IgD-negative memory B cell (primary cell): ENCODE measurements at regions not wholly inside any gene's neighbourhood (a gene's known extent, or its start where the extent isn't known, plus 50 kb on each side); places are given as distances from the start of the nearest gene placed in this dataset.

Experiments
- H3K27ac Mint-ChIP-seq, 3 donors: one replicate each; pipeline ENCODE4 v1.8.0; 2020 to 2022; ENCODE audit warnings: mild to moderate bottlenecking in 3 of 3, mixed read lengths in 3 of 3, moderate library complexity in 1 of 3
- H3K27me3 Mint-ChIP-seq: one replicate; pipeline ENCODE4 v1.8.0; 2021; ENCODE audit warnings: mixed read lengths
- H3K36me3 Mint-ChIP-seq: one replicate; pipeline ENCODE4 v1.8.0; 2020; ENCODE audit warnings: mild to moderate bottlenecking, mixed read lengths
- H3K4me1 Mint-ChIP-seq, 3 donors: one replicate each; pipeline ENCODE4 v1.8.0; 2020 to 2022; ENCODE audit warnings: mixed read lengths in 3 of 3, mild to moderate bottlenecking in 1 of 3
- H3K4me3 Mint-ChIP-seq, 4 donors: one replicate each; pipeline ENCODE4 v1.8.0; 2020 to 2022; ENCODE audit warnings: mild to moderate bottlenecking in 4 of 4, mixed read lengths in 4 of 4, moderate library complexity in 3 of 4
- H3K9me3 Mint-ChIP-seq, 3 donors: one replicate each; pipeline ENCODE4 v1.8.0; 2020 to 2021; ENCODE audit warnings: mixed read lengths in 3 of 3, mild to moderate bottlenecking in 1 of 3

DNA sequence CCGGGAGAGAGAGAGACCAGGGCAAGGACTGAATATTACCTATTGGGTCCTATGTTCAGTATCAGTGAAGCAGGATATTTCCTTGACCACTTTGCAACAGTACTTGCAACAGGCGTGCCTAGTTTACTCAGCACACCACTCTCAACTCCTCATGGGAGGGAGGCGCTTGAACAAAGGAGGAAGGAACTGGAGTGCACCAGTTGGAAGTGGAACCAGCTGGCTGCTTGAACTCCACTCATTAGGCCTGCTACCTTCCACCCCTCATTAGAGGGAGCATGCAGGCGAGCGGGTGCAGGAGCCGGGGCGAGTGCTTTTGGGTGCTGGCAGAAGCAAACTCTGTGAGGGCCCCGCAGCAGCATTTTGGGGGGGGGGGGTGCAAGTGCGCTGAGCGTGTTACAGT is 1369.6 kb upstream of the RAG2 start:
- peaks cover 2 to 14% (median 12%) of the 10 kb centered on the region in 3 donors for H3K9me3 Mint-ChIP-seq
- peaks cover 0 to 1% (median 0%) of the 10 kb centered on the region in 3 donors for H3K4me1 Mint-ChIP-seq
- no peaks in the 10 kb centered on the region for H3K27me3 Mint-ChIP-seq
- no peak overlapping the region for H3K4me3 Mint-ChIP-seq
- no peak overlapping the region for H3K27ac Mint-ChIP-seq
- no peaks in the 10 kb centered on the region for H3K36me3 Mint-ChIP-seq

GRCh38 chr11:37963440-37963839 is 1365.4 kb upstream of the RAG2 start:
- H3K9me3 Mint-ChIP-seq, result peaks cover 3 to 12% (median 9%) of the 10 kb centered on the region in 3 donors
- no peak overlapping the region for H3K27ac Mint-ChIP-seq
- H3K4me1 Mint-ChIP-seq, result no peaks in the 10 kb centered on the region
- no peaks in the 10 kb centered on the region for H3K36me3 Mint-ChIP-seq
- no peak overlapping the region for H3K4me3 Mint-ChIP-seq
- no peaks in the 10 kb centered on the region for H3K27me3 Mint-ChIP-seq

- Mint-ChIP-seq H3K36me3 (no peaks in the 10 kb centered on the region), H3K4me1 (no peaks in the 10 kb centered on the region), H3K27ac (no peak overlapping the region), H3K27me3 (no peaks in the 10 kb centered on the region), H3K4me3 (no peak overlapping the region), H3K9me3 (peaks cover 3 to 12% (median 6%) of the 10 kb centered on the region in 3 donors)
These were observed 1359.7 kb upstream of the RAG2 start for GRCh38 chr11:37957717-37958116.

- no peak overlapping the region for H3K27ac Mint-ChIP-seq
These were observed 1354.0 kb upstream of the RAG2 start for GRCh38 chr11:37951996-37952395.

GRCh38 chr11:37948258-37948657 is 1350.2 kb upstream of the RAG2 start:
- Mint-ChIP-seq H3K27me3 (no peaks in the 10 kb centered on the region), H3K27ac (no peak overlapping the region), H3K9me3 (peaks cover 2 to 19% (median 9%) of the 10 kb centered on the region in 3 donors), H3K4me3 (no peak overlapping the region), H3K4me1 (no peaks in the 10 kb centered on the region), H3K36me3 (no peaks in the 10 kb centered on the region)

More at GRCh38 chr11:37951996-37952395, 1354.0 kb upstream of the RAG2 start:
- Mint-ChIP-seq H3K27me3 (no peaks in the 10 kb centered on the region), H3K36me3 (no peaks in the 10 kb centered on the region), H3K4me1 (no peaks in the 10 kb centered on the region), H3K9me3 (peaks cover 0 to 9% (median 5%) of the 10 kb centered on the region in 3 donors), H3K4me3 (no peak overlapping the region)

DNA sequence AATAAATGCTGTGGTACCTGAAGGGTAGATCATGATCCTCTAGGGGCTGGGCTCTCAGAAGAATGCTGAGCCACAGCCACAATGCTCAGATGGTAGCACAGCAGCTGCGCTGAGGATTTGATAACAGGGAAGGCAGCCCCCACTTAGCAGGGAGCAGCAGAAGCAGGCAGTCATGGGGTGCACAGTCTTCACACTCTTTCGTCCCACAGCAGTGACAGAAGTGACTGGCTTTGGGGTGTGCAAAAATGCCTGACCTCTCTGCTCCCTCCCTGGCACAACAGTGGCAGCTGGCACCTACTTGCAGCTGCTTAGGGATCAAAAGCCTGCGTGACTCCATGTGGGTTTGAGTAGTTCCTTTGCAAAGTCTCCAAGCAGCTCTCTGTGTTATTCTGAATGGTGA is 1349.8 kb upstream of the RAG2 start:
- Mint-ChIP-seq H3K4me1 (no peaks in the 10 kb centered on the region), H3K27ac (no peak overlapping the region), H3K9me3 (peaks cover 2 to 19% (median 9%) of the 10 kb centered on the region in 3 donors), H3K36me3 (no peaks in the 10 kb centered on the region), H3K27me3 (no peaks in the 10 kb centered on the region), H3K4me3 (no peak overlapping the region)

DNA sequence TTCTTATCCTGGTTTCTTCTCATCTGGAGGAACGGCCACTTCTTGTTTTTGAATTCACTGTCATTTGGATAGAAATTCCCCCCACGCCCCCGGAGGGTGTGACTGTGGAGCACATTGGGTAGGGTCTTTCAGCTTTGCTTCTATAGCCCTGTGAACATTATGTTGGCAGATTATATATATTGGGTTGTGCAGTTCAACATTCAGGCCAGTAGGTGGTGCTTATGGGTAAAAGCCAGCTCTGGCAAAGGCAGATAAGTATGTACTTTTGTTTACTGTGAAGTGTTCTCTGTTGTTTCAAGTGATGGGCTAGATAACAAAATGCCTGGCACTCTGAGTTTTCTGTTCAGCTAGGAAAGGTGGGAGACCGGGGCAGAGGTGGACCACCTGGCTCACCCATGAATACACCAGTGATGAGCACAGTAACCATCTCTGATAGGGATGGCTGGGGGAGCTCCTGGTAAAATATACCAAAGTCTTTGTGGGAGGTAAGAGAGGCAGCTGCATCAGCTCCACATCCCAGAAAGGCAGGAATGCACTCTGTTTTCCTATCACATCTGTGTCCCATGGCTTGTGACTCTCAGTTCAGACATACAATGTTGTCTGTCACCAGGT is 1348.2 kb upstream of the RAG2 start:
- H3K9me3 Mint-ChIP-seq, result peaks cover 2 to 19% (median 11%) of the 10 kb centered on the region in 3 donors
- H3K36me3 Mint-ChIP-seq, result no peaks in the 10 kb centered on the region
- H3K27me3 Mint-ChIP-seq, result no peaks in the 10 kb centered on the region
- no peak overlapping the region for H3K27ac Mint-ChIP-seq
- H3K4me1 Mint-ChIP-seq, result no peaks in the 10 kb centered on the region
- no peak overlapping the region for H3K4me3 Mint-ChIP-seq

DNA sequence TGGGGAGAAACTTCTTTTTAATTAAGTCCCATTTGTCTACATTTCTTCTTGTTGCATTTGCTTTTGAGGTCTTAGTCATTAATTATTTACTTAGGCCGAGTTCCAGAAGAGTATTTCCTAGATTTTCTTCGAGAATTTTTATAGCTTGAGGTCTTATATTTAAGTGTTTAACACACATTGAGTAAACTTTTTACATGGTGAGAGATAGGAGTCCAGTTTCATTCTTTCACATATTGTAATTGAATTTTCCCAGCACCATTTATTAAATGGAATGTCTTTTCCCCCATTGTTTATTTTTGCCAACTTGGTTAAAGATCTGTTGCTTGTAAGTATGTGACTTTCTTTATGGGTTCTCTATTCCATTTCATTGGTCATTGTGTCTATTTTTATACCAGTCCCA is 1344.0 kb upstream of the RAG2 start:
- no peaks in the 10 kb centered on the region for H3K36me3 Mint-ChIP-seq
- peaks cover 2 to 19% (median 7%) of the 10 kb centered on the region in 3 donors for H3K9me3 Mint-ChIP-seq
- H3K4me1 Mint-ChIP-seq, result no peaks in the 10 kb centered on the region
- no peaks in the 10 kb centered on the region for H3K27me3 Mint-ChIP-seq
- peak overlapping the region in 1 of 3 donors; percentile 6 for H3K27ac Mint-ChIP-seq
- no peak overlapping the region for H3K4me3 Mint-ChIP-seq

- H3K27me3 Mint-ChIP-seq, result no peaks in the 10 kb centered on the region
- H3K36me3 Mint-ChIP-seq, result no peaks in the 10 kb centered on the region
- no peaks in the 10 kb centered on the region for H3K4me1 Mint-ChIP-seq
- peaks cover 0 to 11% (median 4%) of the 10 kb centered on the region in 3 donors for H3K9me3 Mint-ChIP-seq
- no peak overlapping the region for H3K27ac Mint-ChIP-seq
- H3K4me3 Mint-ChIP-seq, result no peak overlapping the region
These were observed 1331.1 kb upstream of the RAG2 start for GRCh38 chr11:37929100-37929653.

GRCh38 chr11:37926772-37927171 is 1328.7 kb upstream of the RAG2 start:
- peaks cover 0 to 16% (median 4%) of the 10 kb centered on the region in 3 donors for H3K9me3 Mint-ChIP-seq
- H3K36me3 Mint-ChIP-seq, result no peaks in the 10 kb centered on the region
- no peaks in the 10 kb centered on the region for H3K4me1 Mint-ChIP-seq

DNA sequence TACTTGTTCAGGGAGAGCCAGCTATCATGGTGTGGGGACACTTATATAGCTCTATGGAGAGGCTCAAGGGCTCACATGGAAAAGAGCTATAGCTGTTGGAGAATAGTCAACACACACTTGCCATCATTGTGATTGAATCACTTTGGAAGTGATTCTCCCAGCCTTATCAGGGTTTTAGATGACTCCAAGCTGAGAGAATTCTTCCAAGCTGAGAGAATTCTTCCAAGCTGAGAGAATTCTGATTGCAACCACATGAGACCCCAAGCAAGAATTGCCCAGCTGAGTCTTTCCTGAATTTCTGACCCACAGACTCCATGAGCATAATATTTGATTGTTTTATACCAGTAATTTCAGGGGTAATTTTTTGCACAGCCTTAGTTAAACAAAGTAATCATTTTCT is 1318.3 kb upstream of the RAG2 start:
- H3K9me3 Mint-ChIP-seq, result peaks cover 7 to 11% (median 10%) of the 10 kb centered on the region in 3 donors
- no peak overlapping the region for H3K4me3 Mint-ChIP-seq
- no peaks in the 10 kb centered on the region for H3K36me3 Mint-ChIP-seq
- H3K27ac Mint-ChIP-seq, result no peak overlapping the region
- no peaks in the 10 kb centered on the region for H3K27me3 Mint-ChIP-seq
- peaks cover 0 to 1% (median 0%) of the 10 kb centered on the region in 3 donors for H3K4me1 Mint-ChIP-seq

More at GRCh38 chr11:37926772-37927171, 1328.7 kb upstream of the RAG2 start:
- Mint-ChIP-seq H3K27me3 (no peaks in the 10 kb centered on the region), H3K4me3 (no peak overlapping the region), H3K27ac (no peak overlapping the region)

DNA sequence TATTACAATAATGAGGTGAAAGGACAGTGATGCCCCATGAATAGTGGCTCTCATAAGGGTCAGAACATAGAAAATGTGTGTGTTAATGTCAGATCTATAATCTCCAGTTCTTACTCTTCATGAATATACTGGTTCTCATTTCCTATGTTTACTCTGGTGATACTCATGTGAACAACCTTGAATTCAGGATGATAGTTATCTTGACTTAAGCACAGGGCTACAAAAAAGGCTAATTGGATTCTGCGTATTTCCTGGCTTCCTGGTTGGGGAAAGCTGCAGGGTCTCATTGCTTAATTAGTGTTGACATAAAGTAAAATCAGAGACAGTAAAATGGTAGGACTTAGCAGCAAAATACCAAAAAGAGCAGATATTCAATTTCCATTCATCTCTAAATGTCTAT is 1316.8 kb upstream of the RAG2 start:
- Mint-ChIP-seq H3K27me3 (no peaks in the 10 kb centered on the region), H3K27ac (no peak overlapping the region), H3K9me3 (peaks cover 8 to 11% (median 10%) of the 10 kb centered on the region in 3 donors), H3K36me3 (no peaks in the 10 kb centered on the region), H3K4me3 (no peak overlapping the region), H3K4me1 (peaks cover 0 to 1% (median 0%) of the 10 kb centered on the region in 3 donors)

DNA sequence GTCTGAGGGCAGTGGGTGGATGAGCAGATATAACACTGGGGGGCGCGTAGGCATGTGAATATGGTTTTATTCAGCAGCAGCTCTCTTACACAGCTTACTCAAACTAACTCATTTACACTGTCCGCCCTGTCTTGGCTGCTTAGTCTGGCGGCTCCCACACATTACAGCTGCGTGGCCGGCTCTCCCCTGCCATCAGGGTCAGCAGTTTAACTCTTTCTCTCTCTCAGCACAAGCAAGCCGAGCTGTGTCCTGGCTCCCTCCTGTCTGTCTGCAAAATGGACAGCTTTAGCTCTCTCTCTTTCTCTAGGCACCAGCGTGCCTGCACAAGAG is 1310.1 kb upstream of the RAG2 start:
- peaks cover 3 to 7% (median 7%) of the 10 kb centered on the region in 3 donors for H3K9me3 Mint-ChIP-seq
- no peaks in the 10 kb centered on the region for H3K4me1 Mint-ChIP-seq

DNA sequence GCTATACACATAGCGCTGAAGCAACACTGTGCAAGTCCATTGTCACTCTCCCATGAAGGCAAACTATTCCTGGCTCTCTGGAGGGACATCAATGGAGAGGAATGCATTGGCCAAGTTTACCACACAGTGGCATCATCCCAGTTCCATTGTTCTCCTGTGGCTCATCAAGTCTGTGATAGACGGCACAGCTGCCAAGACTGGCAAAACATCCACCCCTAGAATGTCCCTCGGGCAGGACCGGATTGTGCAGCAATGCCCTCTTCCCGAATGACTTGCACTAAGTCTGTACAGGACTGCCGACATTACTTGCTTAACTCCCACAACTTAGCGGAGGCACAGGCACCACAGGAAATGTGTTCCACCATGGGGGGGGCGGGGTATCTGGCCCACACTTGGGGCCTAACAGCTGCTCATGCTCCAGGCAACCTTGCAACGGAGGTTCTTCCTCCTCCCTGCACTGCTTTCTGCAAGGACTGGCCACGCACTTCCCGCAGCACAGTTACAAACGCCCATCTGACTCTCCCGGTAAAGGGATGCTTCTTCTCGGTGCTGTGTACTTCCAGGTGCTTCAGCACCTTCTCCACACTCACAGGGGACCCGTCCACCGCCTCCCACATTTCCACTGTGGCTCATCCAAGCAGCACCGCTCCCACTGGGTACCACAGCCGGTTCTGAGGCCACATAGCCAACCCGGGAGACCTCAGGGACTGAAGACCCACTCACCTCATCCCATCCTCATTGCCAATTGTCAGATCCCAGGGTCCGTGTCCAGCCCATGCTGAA is 1309.6 kb upstream of the RAG2 start:
- no peak overlapping the region for H3K27ac Mint-ChIP-seq
- H3K36me3 Mint-ChIP-seq, result no peaks in the 10 kb centered on the region
- no peaks in the 10 kb centered on the region for H3K4me1 Mint-ChIP-seq
- no peak overlapping the region for H3K4me3 Mint-ChIP-seq
- peaks cover 3 to 7% (median 7%) of the 10 kb centered on the region in 3 donors for H3K9me3 Mint-ChIP-seq
- no peaks in the 10 kb centered on the region for H3K27me3 Mint-ChIP-seq

More for the DNA sequence above, 1310.1 kb upstream of the RAG2 start:
- Mint-ChIP-seq H3K27ac (no peak overlapping the region), H3K4me3 (no peak overlapping the region), H3K27me3 (no peaks in the 10 kb centered on the region), H3K36me3 (no peaks in the 10 kb centered on the region)

DNA sequence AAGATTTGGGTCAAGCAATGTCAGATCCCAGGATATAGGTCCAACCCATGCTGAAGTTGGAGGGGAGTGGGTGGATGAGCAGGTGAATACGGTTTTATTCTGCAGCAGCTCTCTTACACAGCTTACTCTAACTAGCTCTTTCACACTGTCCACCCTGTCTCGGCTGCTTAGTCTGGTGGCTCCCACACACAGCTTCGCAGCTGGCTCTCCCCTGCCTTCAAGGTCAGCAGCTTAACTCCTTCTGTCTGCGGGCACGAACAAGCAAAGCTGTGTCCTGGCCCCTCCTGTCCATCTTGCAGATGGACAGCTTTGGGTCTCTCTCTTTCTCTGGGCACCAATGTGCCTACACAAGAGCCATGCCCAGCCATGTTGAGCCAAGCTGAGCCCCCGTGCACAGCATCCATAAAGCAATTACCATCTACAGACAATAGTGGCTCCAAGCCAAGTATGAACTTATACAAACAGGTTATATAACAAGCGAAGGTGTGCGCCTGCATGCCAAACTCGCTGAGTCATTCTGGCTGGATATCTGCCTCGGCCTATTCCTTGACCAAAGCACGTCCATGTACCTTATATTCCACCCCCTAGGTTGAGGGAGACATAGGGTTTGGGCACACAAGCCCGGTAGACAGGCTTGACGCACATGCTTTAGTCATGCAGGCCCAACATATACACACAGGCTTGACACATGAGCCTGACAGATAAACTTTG is 1307.8 kb upstream of the RAG2 start:
- Mint-ChIP-seq H3K4me1 (no peaks in the 10 kb centered on the region), H3K27me3 (no peaks in the 10 kb centered on the region), H3K9me3 (peaks cover 1 to 7% (median 3%) of the 10 kb centered on the region in 3 donors), H3K27ac (no peak overlapping the region), H3K36me3 (no peaks in the 10 kb centered on the region), H3K4me3 (no peak overlapping the region)
